ENCODE measurements at regions not wholly inside any gene's neighbourhood (a gene's known extent, or its start where the extent isn't known, plus 50 kb on each side); places are given as distances from the start of the nearest gene placed in this dataset.
A peak's percentile ranks its signal among the peaks of the same experiment; 100 is the strongest.

DNA sequence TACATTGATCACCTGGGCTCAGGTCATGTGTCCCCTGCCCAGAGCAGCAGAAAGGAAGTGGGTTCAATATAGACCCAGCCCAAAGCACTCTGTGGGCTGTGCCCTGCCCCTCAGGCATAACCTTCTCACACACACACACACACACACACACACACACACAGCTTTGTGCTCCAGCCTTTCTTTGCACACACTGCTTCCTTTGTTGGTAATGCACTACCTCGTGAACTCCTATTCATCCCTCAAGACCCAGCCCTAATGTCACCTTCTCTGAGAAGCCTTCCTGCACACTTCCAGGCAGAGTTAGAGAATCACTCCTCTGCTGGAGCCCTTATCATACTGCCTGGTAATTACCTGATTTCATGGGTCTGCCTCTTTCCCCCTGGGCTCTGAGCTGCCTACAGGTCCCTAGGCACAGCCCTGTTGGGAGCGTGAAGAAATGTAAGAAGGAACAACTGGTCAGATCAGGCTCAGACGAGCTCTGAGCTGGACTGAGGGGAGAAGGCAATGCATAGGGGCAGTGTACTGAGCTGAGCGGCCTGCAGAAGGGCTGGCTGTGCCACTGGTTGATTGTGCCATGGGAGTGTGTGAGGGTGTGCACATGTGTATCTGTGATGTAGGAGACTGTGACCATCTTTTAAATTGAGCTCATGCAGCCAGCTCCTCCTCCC is 210.3 kb downstream of the GLI2 start:
- DNase-seq (ENCODE audit: low spot score), result no peak
- H3K4me3 Mint-ChIP-seq, result no peak overlapping the region

DNA sequence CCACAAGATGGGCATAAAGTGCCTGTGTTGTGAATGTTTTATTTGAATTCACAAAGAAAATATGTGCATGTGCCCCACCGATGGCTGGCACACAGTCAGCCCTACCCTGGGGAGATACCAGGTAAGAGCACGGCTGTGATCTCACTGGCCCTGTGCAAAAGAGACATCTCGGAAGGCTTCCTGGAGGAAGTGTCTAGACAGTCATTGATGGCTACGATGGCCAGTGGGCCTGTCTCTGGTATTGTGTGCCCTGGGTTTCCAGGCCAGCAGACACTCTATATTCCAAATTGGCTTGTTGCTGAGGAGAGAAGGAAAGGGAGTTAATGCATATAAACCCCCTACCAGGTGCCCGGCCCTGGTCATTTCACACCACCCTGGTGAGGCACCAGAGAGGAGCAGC is 211.7 kb downstream of the GLI2 start:
- no peak for DNase-seq (ENCODE audit: low spot score)
- Mint-ChIP-seq H3K27me3 (peaks cover 0 to 2% of the 10 kb centered on the region in 2 donors), H3K36me3 (no peaks in the 10 kb centered on the region), H3K4me3 (no peak overlapping the region), H3K27ac (no peak overlapping the region), H3K9me3 (no peaks in the 10 kb centered on the region), H3K4me1 (ENCODE audit: low read depth in 2 of 2) (no peaks in the 10 kb centered on the region)
- ATAC-seq, result no peak

More for the DNA sequence above, 210.3 kb downstream of the GLI2 start:
- H3K9me3 Mint-ChIP-seq, result no peaks in the 10 kb centered on the region
- no peak for ATAC-seq
- H3K4me1 Mint-ChIP-seq (ENCODE audit: low read depth in 2 of 2), result no peaks in the 10 kb centered on the region
- H3K27me3 Mint-ChIP-seq, result peaks cover 0 to 2% of the 10 kb centered on the region in 2 donors
- no peak overlapping the region for H3K27ac Mint-ChIP-seq
- no peaks in the 10 kb centered on the region for H3K36me3 Mint-ChIP-seq

DNA sequence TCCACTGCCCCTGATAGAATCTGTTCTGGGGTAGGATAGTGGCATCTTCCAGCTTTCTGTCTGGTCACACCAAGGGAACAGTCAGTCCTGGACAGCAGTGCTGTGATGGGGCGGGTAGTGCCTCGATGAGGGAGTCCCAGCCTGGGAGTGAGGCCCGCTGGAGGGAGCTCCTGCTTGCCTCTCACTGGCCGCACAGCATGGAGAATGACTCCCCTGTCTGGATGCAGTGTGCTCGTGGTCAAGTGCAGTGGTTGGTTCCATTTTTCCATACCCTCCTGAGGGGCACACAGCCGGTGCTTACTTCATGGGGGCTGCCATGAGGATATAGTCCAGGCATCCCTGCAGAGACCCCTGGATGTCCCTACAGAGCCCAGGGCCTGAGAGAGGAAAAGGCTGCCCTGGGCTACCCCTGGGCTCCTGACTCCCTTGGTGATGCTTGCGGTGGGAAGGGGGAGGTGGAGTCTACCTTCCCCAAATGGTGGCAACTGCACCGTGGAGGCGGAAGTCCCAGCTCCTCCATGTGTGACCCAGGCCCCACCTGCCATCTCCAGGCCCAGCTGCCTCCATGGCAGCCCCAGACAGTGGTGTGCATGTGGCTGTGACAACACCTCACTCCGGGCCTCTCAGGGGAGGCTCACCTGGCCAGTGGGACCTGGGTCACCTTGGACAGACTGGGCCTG is 212.5 kb downstream of the GLI2 start:
- ATAC-seq (peak in 1 of 2 donors; percentile 34), DNase-seq (ENCODE audit: low spot score) (no peak)
- Mint-ChIP-seq H3K27ac (no peak overlapping the region), H3K4me1 (ENCODE audit: low read depth in 2 of 2) (no peaks in the 10 kb centered on the region), H3K27me3 (peaks cover 0 to 2% of the 10 kb centered on the region in 2 donors), H3K36me3 (no peaks in the 10 kb centered on the region), H3K9me3 (no peaks in the 10 kb centered on the region), H3K4me3 (no peak overlapping the region)

DNA sequence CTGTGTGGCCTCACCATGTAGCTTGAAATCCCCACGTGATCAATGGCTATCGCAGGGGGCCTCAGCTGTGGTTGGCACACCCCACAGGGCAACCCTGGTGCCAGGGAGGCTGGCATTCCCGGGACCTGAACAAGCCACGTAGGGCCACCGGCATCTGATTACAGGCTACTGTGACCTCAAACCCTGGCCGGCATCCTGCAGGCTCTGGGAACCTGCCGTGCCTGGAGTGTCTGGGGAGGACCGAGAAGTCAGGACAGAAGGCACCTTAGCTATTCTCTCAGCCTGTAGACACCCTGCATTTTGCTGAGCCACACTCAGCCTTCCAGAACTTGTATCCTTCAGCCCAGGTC is 213.0 kb downstream of the GLI2 start:
- Mint-ChIP-seq H3K4me1 (ENCODE audit: low read depth in 2 of 2) (no peaks in the 10 kb centered on the region), H3K36me3 (no peaks in the 10 kb centered on the region), H3K9me3 (no peaks in the 10 kb centered on the region), H3K27ac (no peak overlapping the region), H3K4me3 (no peak overlapping the region), H3K27me3 (peaks cover 0 to 2% of the 10 kb centered on the region in 2 donors)
- DNase-seq (ENCODE audit: low spot score) (no peak), ATAC-seq (no peak)

DNA sequence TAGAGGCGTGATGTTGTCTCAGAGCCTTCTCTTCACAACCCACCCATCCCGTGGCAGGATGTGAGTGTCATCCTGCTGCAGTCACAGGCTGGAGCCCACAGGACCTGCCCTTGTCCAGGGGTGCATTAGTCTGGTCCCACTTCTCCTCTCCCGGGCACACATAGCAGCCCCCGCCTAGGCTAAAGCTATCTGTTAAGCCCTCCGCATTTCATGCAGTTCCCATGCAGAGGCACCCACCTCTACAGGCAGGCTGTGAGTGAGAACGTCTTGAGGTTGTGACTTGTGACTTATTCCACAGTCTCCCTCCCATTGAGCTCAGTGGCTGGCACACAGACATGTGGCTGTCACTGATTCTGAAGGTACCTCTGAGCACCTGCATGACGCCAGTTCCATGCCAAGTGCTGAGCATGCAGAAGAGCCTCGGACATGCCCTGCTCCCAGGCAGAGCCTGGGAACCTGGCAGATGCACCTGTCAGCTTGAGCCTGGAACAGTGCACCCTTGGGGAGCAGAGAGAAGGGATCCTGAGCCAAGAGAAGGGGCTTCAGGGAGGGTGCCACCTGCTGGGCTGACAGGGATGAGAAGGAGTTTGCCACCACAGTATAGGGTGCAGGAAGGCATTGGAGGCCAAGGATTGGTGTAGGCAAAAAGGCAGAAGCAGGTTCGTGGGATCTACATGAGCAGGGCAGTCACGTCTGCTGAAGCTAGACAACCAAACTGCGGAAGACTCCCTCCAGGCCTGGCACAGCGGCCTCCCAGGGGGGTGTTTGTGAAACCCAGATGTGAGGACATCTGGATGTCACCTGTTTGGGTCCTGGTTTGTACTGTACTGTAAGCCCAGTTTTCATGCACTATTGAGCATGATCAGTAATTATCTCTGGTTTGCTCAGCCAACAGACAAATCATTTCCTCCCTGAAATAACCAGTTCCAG is 213.6 kb downstream of the GLI2 start:
- H3K4me1 Mint-ChIP-seq (ENCODE audit: low read depth in 2 of 2), result no peaks in the 10 kb centered on the region
- no peak overlapping the region for H3K27ac Mint-ChIP-seq
- H3K27me3 Mint-ChIP-seq, result peaks cover 0 to 2% of the 10 kb centered on the region in 2 donors
- H3K4me3 Mint-ChIP-seq, result no peak overlapping the region
- H3K36me3 Mint-ChIP-seq, result no peaks in the 10 kb centered on the region
- no peaks in the 10 kb centered on the region for H3K9me3 Mint-ChIP-seq
- DNase-seq (ENCODE audit: low spot score) (no peak), ATAC-seq (no peak)

DNA sequence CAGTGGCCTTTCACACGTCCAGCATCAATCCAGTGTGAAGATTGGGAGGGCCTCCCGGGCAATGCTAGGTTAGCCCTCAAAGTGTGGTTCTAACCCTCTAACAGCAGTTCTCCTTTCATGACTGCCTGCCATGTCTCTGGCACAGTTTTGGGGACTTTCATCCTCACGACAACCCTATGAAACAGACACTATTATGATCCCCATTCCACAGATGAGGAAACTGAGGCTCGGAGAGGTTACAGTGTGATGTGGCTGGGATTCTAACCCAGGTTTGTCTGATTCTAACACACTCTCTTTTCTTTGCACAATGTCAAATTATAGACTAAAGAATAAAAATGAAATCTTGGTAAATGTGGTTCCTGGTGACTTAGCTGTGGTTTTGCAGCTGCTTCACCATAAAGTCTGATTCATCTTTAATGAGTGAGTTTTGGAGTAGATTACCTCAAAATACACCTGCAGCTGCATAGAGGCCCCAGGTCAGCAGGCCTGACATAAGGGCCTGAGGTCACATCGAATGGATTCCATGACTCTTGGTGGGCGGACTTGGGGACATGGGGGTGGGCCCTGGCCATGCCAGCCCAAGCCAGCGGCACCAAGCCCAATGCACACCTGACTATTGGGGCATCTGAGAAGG is 214.4 kb downstream of the GLI2 start:
- H3K4me1 Mint-ChIP-seq (ENCODE audit: low read depth in 2 of 2), result no peaks in the 10 kb centered on the region
- H3K9me3 Mint-ChIP-seq, result no peaks in the 10 kb centered on the region
- H3K27ac Mint-ChIP-seq, result no peak overlapping the region
- no peak overlapping the region for H3K4me3 Mint-ChIP-seq
- H3K27me3 Mint-ChIP-seq, result peaks cover 0 to 2% of the 10 kb centered on the region in 2 donors
- no peaks in the 10 kb centered on the region for H3K36me3 Mint-ChIP-seq
- DNase-seq (ENCODE audit: low spot score) (no peak), ATAC-seq (no peak)

DNA sequence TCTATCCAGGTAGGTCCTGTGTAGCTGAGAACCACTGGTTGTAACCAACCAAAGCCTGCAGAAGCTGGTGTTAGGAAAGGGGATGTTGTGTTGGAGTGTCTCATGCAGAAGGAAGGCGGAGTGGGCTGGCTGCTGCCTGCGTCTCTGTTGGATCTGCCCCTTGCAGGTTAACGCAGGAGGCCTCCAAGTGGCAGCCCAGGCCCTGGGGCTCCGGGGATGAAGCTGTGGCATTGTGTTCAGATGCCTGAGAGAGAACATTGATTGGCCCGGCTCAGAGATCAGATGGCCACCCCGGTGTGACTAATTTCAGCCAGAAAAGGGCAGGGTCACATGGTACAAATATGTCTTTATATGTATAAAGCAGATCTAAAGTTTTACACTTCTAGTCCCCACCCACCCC is 216.0 kb downstream of the GLI2 start:
- Mint-ChIP-seq H3K9me3 (no peaks in the 10 kb centered on the region), H3K36me3 (no peaks in the 10 kb centered on the region), H3K27ac (no peak overlapping the region), H3K4me3 (no peak overlapping the region), H3K4me1 (ENCODE audit: low read depth in 2 of 2) (no peaks in the 10 kb centered on the region), H3K27me3 (peaks cover 0 to 2% of the 10 kb centered on the region in 2 donors)
- DNase-seq (ENCODE audit: low spot score) (no peak), ATAC-seq (no peak)

DNA sequence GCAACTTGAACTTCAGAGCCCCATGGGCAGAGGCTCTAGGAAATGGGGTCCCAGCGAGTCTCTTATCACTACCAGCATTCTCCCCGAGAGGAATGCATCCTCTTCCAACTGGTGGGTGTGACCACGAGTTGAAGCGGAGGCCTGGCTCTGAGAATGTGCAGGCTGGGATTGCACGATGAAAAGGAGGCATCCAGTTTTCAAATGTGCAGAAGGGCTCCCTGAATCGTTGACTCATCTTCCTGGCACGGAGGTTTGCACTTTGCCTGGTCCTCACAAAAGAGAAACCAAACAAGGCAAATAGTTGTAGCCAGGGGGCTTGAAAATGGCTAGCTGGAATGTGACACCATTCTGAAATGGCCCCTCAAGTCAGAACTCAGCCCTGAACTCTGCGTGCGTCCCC is 216.7 kb downstream of the GLI2 start:
- ATAC-seq, result no peak
- Mint-ChIP-seq H3K36me3 (no peaks in the 10 kb centered on the region), H3K4me3 (no peak overlapping the region)

DNA sequence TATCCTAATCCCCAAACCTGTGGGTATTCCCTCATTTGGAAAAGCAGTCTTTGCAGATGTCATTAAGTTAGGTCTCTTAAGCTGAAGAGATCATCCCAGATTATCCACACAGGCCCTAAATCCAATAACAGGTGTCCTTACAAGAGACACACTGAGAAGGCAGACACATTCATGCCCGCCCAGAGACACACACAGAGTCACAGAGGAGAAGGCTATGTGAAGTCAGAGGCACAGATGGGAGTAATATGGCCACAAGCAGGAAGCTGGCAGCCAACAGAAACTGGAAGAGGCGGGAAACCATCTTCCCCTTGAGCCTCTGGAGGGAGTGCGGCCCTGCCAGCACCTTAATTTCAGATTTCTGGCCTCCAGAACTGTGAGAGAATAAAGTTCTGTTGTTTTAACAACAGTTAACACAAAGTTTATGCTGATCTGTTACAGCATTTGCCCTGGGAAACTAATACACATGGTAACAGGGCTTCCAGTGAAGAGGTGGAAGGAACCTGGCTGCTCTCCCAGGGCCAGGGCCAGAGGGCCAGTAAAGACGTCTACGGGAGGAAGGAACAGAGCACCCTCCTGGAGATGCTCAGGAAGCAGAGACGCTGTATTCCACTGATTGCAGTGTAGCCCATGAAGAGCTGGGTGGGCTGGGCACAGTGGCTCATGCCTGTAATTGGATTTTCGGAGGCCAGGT is 217.5 kb downstream of the GLI2 start:
- ATAC-seq, result no peak
- Mint-ChIP-seq H3K4me3 (no peak overlapping the region), H3K4me1 (ENCODE audit: low read depth in 2 of 2) (no peaks in the 10 kb centered on the region)

More for the DNA sequence above, 216.7 kb downstream of the GLI2 start:
- no peaks in the 10 kb centered on the region for H3K9me3 Mint-ChIP-seq
- no peaks in the 10 kb centered on the region for H3K4me1 Mint-ChIP-seq (ENCODE audit: low read depth in 2 of 2)
- H3K27ac Mint-ChIP-seq, result no peak overlapping the region
- DNase-seq (ENCODE audit: low spot score), result no peak
- peaks cover 0 to 2% of the 10 kb centered on the region in 2 donors for H3K27me3 Mint-ChIP-seq

DNA sequence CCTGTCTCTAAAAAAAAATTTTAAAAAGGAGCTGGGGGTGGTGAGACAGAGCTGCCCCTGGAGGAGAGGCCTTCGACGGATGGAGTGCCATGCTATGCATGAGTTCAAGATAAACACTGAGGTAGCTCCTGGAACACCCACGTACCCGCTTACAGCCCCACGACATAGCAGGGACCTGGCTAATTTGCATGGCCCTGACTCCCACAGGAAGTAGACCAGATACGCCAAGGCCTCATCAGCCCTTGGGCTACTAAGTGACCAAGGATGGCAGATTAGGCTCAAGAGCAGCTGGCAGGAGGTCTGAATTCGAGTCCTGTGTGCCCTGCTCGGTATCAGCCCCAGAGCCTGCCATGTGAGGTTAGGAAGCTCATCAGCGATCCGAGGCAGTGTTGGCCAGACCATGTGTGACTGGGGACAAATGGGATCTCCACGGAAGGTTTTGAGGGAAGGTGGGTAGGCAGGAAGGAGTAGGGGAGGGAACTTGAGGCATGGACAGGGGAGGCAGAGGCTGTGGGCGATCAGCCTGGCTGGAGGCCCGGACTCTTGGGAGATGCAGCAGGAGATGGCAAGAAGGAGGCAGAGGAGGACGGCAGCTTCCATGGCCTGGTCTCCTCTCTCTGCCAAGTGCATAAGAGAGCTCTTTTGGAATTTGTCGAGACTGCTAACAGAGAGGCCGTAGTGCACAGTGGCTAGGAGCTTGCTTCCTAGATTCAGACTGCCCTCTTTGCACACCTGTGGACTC is 218.3 kb downstream of the GLI2 start:
- peaks cover 0 to 2% of the 10 kb centered on the region in 2 donors for H3K27me3 Mint-ChIP-seq
- H3K27ac Mint-ChIP-seq, result no peak overlapping the region
- no peak overlapping the region for H3K4me3 Mint-ChIP-seq
- no peak for ATAC-seq
- no peaks in the 10 kb centered on the region for H3K36me3 Mint-ChIP-seq
- H3K9me3 Mint-ChIP-seq, result no peaks in the 10 kb centered on the region
- DNase-seq (ENCODE audit: low spot score), result no peak
- no peaks in the 10 kb centered on the region for H3K4me1 Mint-ChIP-seq (ENCODE audit: low read depth in 2 of 2)

More for the DNA sequence above, 217.5 kb downstream of the GLI2 start:
- H3K9me3 Mint-ChIP-seq, result no peaks in the 10 kb centered on the region
- no peak for DNase-seq (ENCODE audit: low spot score)
- H3K36me3 Mint-ChIP-seq, result no peaks in the 10 kb centered on the region
- no peak overlapping the region for H3K27ac Mint-ChIP-seq
- H3K27me3 Mint-ChIP-seq, result peaks cover 0 to 2% of the 10 kb centered on the region in 2 donors

DNA sequence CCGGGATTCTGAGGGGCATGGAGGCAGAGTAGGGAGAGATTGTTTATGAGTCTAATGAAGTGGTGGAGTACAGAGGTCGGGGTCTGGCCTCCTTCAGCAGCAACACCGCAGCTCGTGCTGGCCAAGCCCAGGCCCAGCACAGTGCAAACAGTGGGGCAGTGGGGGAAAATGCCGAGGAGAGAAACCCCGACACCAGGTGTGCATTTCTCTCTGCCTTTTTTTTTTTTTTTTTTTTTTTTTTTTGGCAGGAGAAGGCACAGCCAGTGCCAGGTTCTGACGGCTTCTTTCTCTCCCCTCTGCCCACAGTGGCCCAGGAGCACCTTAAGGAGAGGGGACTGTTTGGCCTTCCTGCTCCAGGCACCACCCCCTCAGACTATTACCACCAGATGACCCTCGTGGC is 219.3 kb downstream of the GLI2 start:
- no peaks in the 10 kb centered on the region for H3K9me3 Mint-ChIP-seq
- no peaks in the 10 kb centered on the region for H3K36me3 Mint-ChIP-seq
- DNase-seq (ENCODE audit: low spot score) (no peak), ATAC-seq (no peak)
- no peak overlapping the region for H3K27ac Mint-ChIP-seq
- no peaks in the 10 kb centered on the region for H3K4me1 Mint-ChIP-seq (ENCODE audit: low read depth in 2 of 2)
- H3K27me3 Mint-ChIP-seq, result no peaks in the 10 kb centered on the region
- H3K4me3 Mint-ChIP-seq, result no peak overlapping the region

DNA sequence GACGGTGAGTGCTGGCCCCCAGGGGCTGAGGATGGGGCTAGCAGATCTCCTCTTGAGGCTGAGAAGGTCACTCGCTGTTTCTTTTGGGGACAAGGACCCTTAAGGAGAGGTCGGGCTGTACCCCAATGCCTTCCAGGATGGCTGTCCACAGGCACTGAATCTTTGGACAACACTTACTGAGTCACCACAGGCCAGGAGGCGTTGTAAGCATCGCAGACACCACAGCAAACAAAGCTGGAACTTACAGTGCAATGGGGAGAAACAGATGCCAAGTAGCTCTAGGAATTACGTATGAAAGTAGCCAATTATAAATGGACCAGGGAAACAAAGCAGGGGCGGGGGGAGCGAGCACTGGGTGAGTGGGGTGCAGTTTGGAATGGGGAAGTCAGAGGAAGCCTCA is 219.8 kb downstream of the GLI2 start:
- no peaks in the 10 kb centered on the region for H3K36me3 Mint-ChIP-seq
- H3K4me1 Mint-ChIP-seq (ENCODE audit: low read depth in 2 of 2), result no peaks in the 10 kb centered on the region
- H3K27me3 Mint-ChIP-seq, result no peaks in the 10 kb centered on the region
- ATAC-seq (no peak), DNase-seq (ENCODE audit: low spot score) (no peak)
- no peaks in the 10 kb centered on the region for H3K9me3 Mint-ChIP-seq
- no peak overlapping the region for H3K27ac Mint-ChIP-seq
- H3K4me3 Mint-ChIP-seq, result no peak overlapping the region
